SK-N-SH (cell line): ENCODE measurements at regions not wholly inside any gene's neighbourhood (a gene's known extent, or its start where the extent isn't known, plus 50 kb on each side); places are given as distances from the start of the nearest gene placed in this dataset.

Source experiments
- CTCF ChIA-PET: fragments of 300-600, 350-600 bp; formaldehyde crosslinking; extraction: SDS; loops from one replicate; lab custom pipeline; 2021; lab: Yijun Ruan, JAX
- POLR2A ChIA-PET: fragments of 350-600 bp; sonication (Branson Sonifier 250); formaldehyde crosslinking; extraction: SDS; loops from one replicate; lab custom pipeline; 2020; ENCODE audit warnings: antibody characterized with exemption, inconsistent platforms; lab: Yijun Ruan, JAX
- DNase-seq: peaks from one replicate; pipeline ENCODE4 v3.0.0; 2012
- H2AFZ ChIP-seq: fragments of 200-600 bp; sonication (generic); 2 replicates; pipeline ENCODE4 v1.8.1; 2016; ENCODE audit warnings: antibody characterized with exemption, mild to moderate bottlenecking, low read depth
- H3F3A ChIP-seq: fragments of 200-600 bp; sonication (generic); replicated peaks from 2 replicates; pipeline ENCODE3; 2016; ENCODE audit warnings: antibody characterized with exemption, mild to moderate bottlenecking; ENCODE audit not compliant: insufficient read depth
- H3K27ac ChIP-seq, 2 experiments: fragments of 200-500 bp in 1 of 2; fragments of 200-600 bp in 1 of 2; sonication (Bioruptor generic) in 1 of 2; sonication (generic), shearing (Covaris generic) in 1 of 2; 2 replicates each; pipeline versions ENCODE4 v1.5.1 to v1.6.1; 2014 to 2016; ENCODE audit warnings: low read depth in 2 of 2, inconsistent platforms in 1 of 2, low read length in 1 of 2, mild to moderate bottlenecking in 1 of 2, mixed read lengths in 1 of 2
- H3K27me3 ChIP-seq: fragments of 200-600 bp; sonication (generic), shearing (Covaris generic); 2 replicates; pipeline ENCODE4 v1.6.1; 2016; ENCODE audit warnings: mixed run types; ENCODE audit not compliant: insufficient read depth
- H3K36me3 ChIP-seq, 2 experiments: fragments of 200-500 bp in 1 of 2; fragments of 200-600 bp in 1 of 2; sonication (Bioruptor generic) in 1 of 2; sonication (generic) in 1 of 2; replicated peaks in 1 of 2; 2 replicates each; pipeline versions ENCODE3 to v1.5.1; 2014 to 2016; ENCODE audit warnings: low read length in 1 of 2, mild to moderate bottlenecking in 1 of 2; ENCODE audit not compliant: insufficient read depth in 2 of 2, control insufficient read depth in 1 of 2
- H3K4me1 ChIP-seq, 2 experiments: fragments of 200-500 bp in 1 of 2; fragments of 200-600 bp in 1 of 2; sonication (Bioruptor generic) in 1 of 2; sonication (generic), shearing (Covaris generic) in 1 of 2; 2 replicates each; pipeline versions ENCODE4 v1.5.1 to v1.6.1; 2014 to 2016; ENCODE audit warnings: low read depth in 1 of 2, low read length in 1 of 2, mixed run types in 1 of 2; ENCODE audit not compliant: insufficient read depth in 2 of 2, control insufficient read depth in 1 of 2
- H3K4me2 ChIP-seq: fragments of 200-600 bp; sonication (generic), shearing (Covaris generic); 2 replicates; pipeline ENCODE4 v1.6.1; 2017; ENCODE audit warnings: mixed run types
- H3K4me3 ChIP-seq, 2 experiments: fragments of 200-500 bp in 1 of 2; fragments of 200-600 bp in 1 of 2; sonication (Bioruptor generic) in 1 of 2; sonication (generic), shearing (Covaris generic) in 1 of 2; 2 replicates each; pipeline versions ENCODE4 v1.5.1 to v1.8.1; 2014 to 2016; ENCODE audit warnings: low read depth in 2 of 2, inconsistent platforms in 1 of 2, low read length in 1 of 2, mild to moderate bottlenecking in 1 of 2, mixed read lengths in 1 of 2, moderate library complexity in 1 of 2
- H3K79me2 ChIP-seq: fragments of 200-600 bp; sonication (generic); 2 replicates; pipeline ENCODE4 v1.8.1; 2017; ENCODE audit warnings: mild to moderate bottlenecking; ENCODE audit not compliant: insufficient read depth
- H3K9ac ChIP-seq: fragments of 200-600 bp; sonication (generic); 2 replicates; pipeline ENCODE4 v1.6.1; 2017; ENCODE audit warnings: mixed run types
- H3K9me2 ChIP-seq: fragments of 200-600 bp; sonication (generic); 2 replicates; pipeline ENCODE4 v1.6.1; 2017; ENCODE audit warnings: mixed run types
- H3K9me3 ChIP-seq: fragments of 200-600 bp; sonication (generic); 2 replicates; pipeline ENCODE4 v1.6.1; 2017; ENCODE audit warnings: mixed run types, mild to moderate bottlenecking, moderate library complexity
- H4K20me1 ChIP-seq: fragments of 200-600 bp; sonication (generic); 2 replicates; pipeline ENCODE4 v1.6.1; 2017; ENCODE audit warnings: mild to moderate bottlenecking, mixed run types; ENCODE audit not compliant: insufficient read depth
- CHD2 ChIP-seq: fragments of 150-350 bp; IDR thresholded peaks from 2 replicates; pipeline ENCODE4 v1.6.1; 2018; ENCODE audit warnings: low read length; ENCODE audit not compliant: partially characterized antibody
- EP300 ChIP-seq, 2 experiments: IDR thresholded peaks; 2 replicates each; pipeline versions ENCODE4 v1.4.0 to v1.6.1; 2012; ENCODE audit warnings: borderline replicate concordance in 1 of 2, low read depth in 1 of 2, low read length in 1 of 2
- FOSL2 ChIP-seq: IDR thresholded peaks from 2 replicates; pipeline ENCODE4 v1.4.0; 2012; ENCODE audit warnings: low read depth, mild to moderate bottlenecking, moderate library complexity, borderline replicate concordance
- FOXM1 ChIP-seq: IDR thresholded peaks from 2 replicates; pipeline ENCODE4 v1.4.0; 2012; ENCODE audit warnings: low read depth, mild to moderate bottlenecking
- IRF3 ChIP-seq: fragments of 150-350 bp; IDR thresholded peaks from 2 replicates; pipeline ENCODE4 v1.6.1; 2016; ENCODE audit warnings: mild to moderate bottlenecking, low read depth, low read length
- MAX ChIP-seq: IDR thresholded peaks from 2 replicates; pipeline ENCODE4 v1.4.0; 2012; ENCODE audit warnings: low read depth
- MXI1 ChIP-seq: IDR thresholded peaks from 2 replicates; pipeline ENCODE4 v1.6.1; 2012; ENCODE audit warnings: mild to moderate bottlenecking, low read depth, low read length, improper control_type of control experiment
- NRF1 ChIP-seq: IDR thresholded peaks from 2 replicates; pipeline ENCODE4 v1.6.1; 2012; ENCODE audit warnings: low read depth, mild to moderate bottlenecking, low read length
- RAD21 ChIP-seq: IDR thresholded peaks from 2 replicates; pipeline ENCODE4 v1.6.1; 2012; ENCODE audit warnings: mild to moderate bottlenecking, low read length
- RCOR1 ChIP-seq: fragments of 150-350 bp; IDR thresholded peaks from 2 replicates; pipeline ENCODE4 v1.6.1; 2017; ENCODE audit warnings: antibody characterized with exemption, low read length
- REST ChIP-seq: IDR thresholded peaks from 2 replicates; pipeline ENCODE4 v1.6.1; 2012; ENCODE audit warnings: mild to moderate bottlenecking, low read depth, low read length, moderate library complexity
- RXRA ChIP-seq: IDR thresholded peaks from 2 replicates; pipeline ENCODE4 v1.4.0; 2012; ENCODE audit warnings: low read depth, mild to moderate bottlenecking, borderline replicate concordance
- SIN3A ChIP-seq: IDR thresholded peaks from 2 replicates; pipeline ENCODE4 v1.6.1; 2012; ENCODE audit warnings: low read depth, mild to moderate bottlenecking, low read length, moderate library complexity, borderline replicate concordance
- TAF1 ChIP-seq: IDR thresholded peaks from 2 replicates; pipeline ENCODE4 v1.6.1; 2012; ENCODE audit warnings: low read depth, mild to moderate bottlenecking, low read length, moderate library complexity, borderline replicate concordance
- TEAD4 ChIP-seq: IDR thresholded peaks from 2 replicates; pipeline ENCODE4 v1.4.0; 2012; ENCODE audit warnings: mild to moderate bottlenecking, borderline replicate concordance; ENCODE audit not compliant: insufficient read depth
- WGBS: methylation state at CpG from one replicate; pipeline ENCODE4 v1.1.6; 2017; ENCODE audit warnings: low lambda C conversion rate; 5-methylcytosine and 5-hydroxymethylcytosine counted together

GRCh38 chr4:154015578-154015977 lies 226.7 kb upstream of the SFRP2 start (continued):
- TF ChIP-seq EP300 (IDR thresholded peaks at IDR 0.05; ENCODE audit: borderline replicate concordance in 1 of 2, low read depth in 1 of 2, low read length in 1 of 2), result no peak

- no peaks in the 10 kb centered on the region for H3K36me3 ChIP-seq
- H3K9me2 ChIP-seq, result no peaks in the 10 kb centered on the region
- 1% methylated on average over 7 of the region's 7 CpGs for WGBS
- no peaks in the 10 kb centered on the region for H3K9me3 ChIP-seq
- H3K4me2 ChIP-seq, result no peak overlapping the region
- H2AFZ ChIP-seq, result no peak overlapping the region
- H4K20me1 ChIP-seq, result no peaks in the 10 kb centered on the region
- H3K27me3 ChIP-seq, result peaks cover 7% of the 10 kb centered on the region; the same call in 1 of the 2 replicates
- H3K4me3 ChIP-seq, result no peak overlapping the region
- H3K4me1 ChIP-seq, result no peaks in the 10 kb centered on the region
- H3K27ac ChIP-seq, result no peak overlapping the region
- no peaks in the 10 kb centered on the region for H3K79me2 ChIP-seq
- POLR2A ChIA-PET, result no interaction called here
- H3K9ac ChIP-seq, result no peak overlapping the region
- CTCF ChIA-PET, result no interaction called here
- TF ChIP-seq REST (no peak), TEAD4 (no peak), RCOR1 (no peak), NRF1 (no peak), RXRA (no peak), TAF1 (no peak), EP300 (IDR thresholded peaks at IDR 0.05; ENCODE audit: borderline replicate concordance in 1 of 2, low read depth in 1 of 2, low read length in 1 of 2) (no peak), MXI1 (no peak), FOXM1 (no peak)
- no peak for DNase-seq
- no peaks in the 10 kb centered on the region for H3F3A ChIP-seq
Observed at GRCh38 chr4:154014407-154015321, 225.8 kb upstream of the SFRP2 start.

- ChIA-PET POLR2A (no interaction called here), CTCF (no interaction called here)
- Histone ChIP-seq H3K36me3 (no peaks in the 10 kb centered on the region), H2AFZ (no peak overlapping the region), H3K79me2 (no peaks in the 10 kb centered on the region), H3K27me3 (peaks cover 2% of the 10 kb centered on the region; the same call in 1 of the 2 replicates), H3K27ac (no peak overlapping the region), H3K9ac (no peak overlapping the region), H3K4me3 (no peak overlapping the region), H3F3A (no peaks in the 10 kb centered on the region), H3K9me2 (no peaks in the 10 kb centered on the region), H3K4me1 (no peaks in the 10 kb centered on the region), H3K9me3 (no peaks in the 10 kb centered on the region), H3K4me2 (no peak overlapping the region), H4K20me1 (no peaks in the 10 kb centered on the region)
- DNase-seq, result no peak
- TF ChIP-seq CHD2 (no peak), RXRA (no peak), SIN3A (no peak), MAX (no peak), IRF3 (no peak), RAD21 (no peak), FOSL2 (no peak), REST (no peak)
Observed at GRCh38 chr4:154013576-154013975, 224.7 kb upstream of the SFRP2 start.
